Activated T-cell treated with anti-CD3 and anti-CD28 coated beads for 4 hours (primary cell): ENCODE measurements at regions not wholly inside any gene's neighbourhood (a gene's known extent, or its start where the extent isn't known, plus 50 kb on each side); places are given as distances from the start of the nearest gene placed in this dataset.
"Not testable (repeated sequence)": the region's sequence is repeated elsewhere in the genome, so short reads cannot be mapped to it uniquely, and the experiment has no call there.

ENCODE experiments used
- DNase-seq: peaks from one replicate; pipeline ENCODE4 v3.0.0-alpha.2; 2020

DNA sequence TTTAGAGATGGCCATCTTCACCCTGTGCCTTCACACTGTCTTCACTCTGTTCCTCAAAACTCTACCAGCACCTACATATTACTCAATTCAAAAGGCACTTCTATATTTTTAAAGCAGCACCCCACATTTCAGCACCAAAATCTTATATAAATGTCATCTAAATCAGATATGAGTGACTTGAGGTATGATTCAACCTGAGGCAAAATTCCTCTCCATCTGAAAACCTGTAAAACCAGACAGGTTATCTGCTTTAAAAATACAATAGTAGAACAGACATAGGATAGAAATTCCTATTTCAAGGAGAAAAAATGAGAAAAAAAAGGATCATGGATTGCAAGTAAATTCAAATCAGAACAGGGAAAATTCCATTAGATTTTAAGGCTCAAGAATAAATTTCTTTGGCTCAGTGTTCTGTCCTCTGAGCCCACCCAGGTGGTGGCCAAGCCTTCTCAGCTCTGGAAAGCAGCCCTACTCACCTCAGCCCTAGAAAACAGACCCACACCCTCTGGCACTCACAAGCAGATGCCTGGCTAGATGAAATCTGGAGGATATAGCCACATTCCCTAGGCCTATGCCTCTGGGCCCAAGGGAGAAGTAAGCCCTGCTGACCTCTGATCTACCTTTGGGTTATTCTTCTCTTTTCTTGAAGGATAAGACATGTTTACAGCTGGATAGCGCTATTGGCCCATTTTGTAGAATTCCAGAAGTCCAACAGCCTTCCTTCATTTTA lies 211.1 kb upstream of the XIST start:
- DNase-seq: no peak

- DNase-seq: no peak
Observed at GRCh38 chrX:74061879-74062278, 209.4 kb upstream of the XIST start.

- no peak for DNase-seq
Observed at GRCh38 chrX:74049126-74049525, 196.6 kb upstream of the XIST start.

- DNase-seq: not testable (repeated sequence)
Observed at GRCh38 chrX:74034066-74034465, 181.6 kb upstream of the XIST start.

- not testable (repeated sequence) for DNase-seq
Observed at GRCh38 chrX:74031527-74031926, 179.0 kb upstream of the XIST start.

DNA sequence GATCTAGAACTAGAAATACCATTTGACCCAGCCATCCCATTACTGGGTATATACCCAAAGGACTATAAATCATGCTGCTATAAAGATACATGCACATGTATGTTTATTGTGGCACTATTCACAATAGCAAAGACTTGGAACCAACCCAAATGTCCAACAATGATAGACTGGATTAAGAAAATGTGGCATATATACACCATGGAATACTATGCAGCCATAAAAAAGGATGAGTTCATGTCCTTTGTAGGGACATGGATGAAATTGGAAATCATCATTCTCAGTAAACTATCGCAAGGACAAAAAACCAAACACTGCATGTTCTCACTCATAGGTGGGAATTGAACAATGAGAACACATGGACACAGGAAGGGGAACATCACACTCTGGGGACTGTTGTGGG lies 178.3 kb upstream of the XIST start:
- not testable (repeated sequence) for DNase-seq

DNA sequence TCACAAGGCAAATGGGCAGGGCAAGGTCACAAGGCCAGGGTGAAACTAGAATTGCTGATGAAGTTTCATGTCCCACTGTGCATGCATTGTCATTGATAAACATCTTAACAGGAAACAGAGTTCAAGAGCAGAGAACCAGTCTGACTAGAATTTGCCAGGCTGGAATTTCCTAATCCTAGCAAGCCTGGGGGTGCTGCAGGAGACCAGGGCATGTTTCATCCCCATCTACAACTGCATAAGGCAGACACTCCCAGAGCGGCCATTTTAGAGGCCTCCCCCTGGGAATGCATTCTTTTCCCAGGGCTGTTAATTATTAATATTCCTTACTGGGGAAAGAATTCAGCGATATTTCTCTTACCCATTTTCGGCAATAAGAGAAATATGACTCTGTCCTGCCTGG lies 172.6 kb upstream of the XIST start:
- not testable (repeated sequence) for DNase-seq

- no peak for DNase-seq
Observed at GRCh38 chrX:74023203-74023602, 170.7 kb upstream of the XIST start.

GRCh38 chrX:74018253-74018652 lies 165.7 kb upstream of the XIST start:
- DNase-seq: no peak

GRCh38 chrX:74015379-74016019 lies 163.0 kb upstream of the XIST start:
- DNase-seq: peak; percentile 32

- no peak for DNase-seq
Observed at GRCh38 chrX:74009041-74009440, 156.5 kb upstream of the XIST start.

GRCh38 chrX:73992019-73992418 lies 139.5 kb upstream of the XIST start:
- DNase-seq: no peak

DNA sequence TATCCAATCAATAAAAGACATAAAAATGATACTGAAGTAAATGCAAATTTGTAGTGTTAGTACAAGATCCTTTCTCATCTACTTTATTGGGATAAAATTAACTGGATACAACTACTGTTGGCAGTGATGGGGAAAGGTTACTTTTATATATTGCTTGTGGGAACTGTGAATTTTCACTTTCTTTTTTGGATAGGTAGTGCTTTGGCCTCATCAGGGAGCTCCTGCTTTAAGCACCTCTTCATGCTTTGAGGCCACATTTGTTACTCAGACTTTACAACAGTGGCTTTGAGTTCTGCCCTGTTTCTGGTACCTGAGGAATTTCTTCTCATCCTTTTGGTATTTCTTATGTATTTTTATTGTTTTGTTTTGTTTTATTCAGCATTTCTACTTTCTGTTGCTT lies 134.7 kb upstream of the XIST start:
- DNase-seq: no peak

- no peak for DNase-seq
Observed at GRCh38 chrX:73979551-73980131, 127.1 kb upstream of the XIST start.

- DNase-seq: no peak
Observed at GRCh38 chrX:73977542-73978169, 125.1 kb upstream of the XIST start.

- not testable (repeated sequence) for DNase-seq
Observed at GRCh38 chrX:73967461-73967860, 114.9 kb upstream of the XIST start.

GRCh38 chrX:73965833-73966232 lies 113.3 kb upstream of the XIST start:
- DNase-seq: no peak

DNA sequence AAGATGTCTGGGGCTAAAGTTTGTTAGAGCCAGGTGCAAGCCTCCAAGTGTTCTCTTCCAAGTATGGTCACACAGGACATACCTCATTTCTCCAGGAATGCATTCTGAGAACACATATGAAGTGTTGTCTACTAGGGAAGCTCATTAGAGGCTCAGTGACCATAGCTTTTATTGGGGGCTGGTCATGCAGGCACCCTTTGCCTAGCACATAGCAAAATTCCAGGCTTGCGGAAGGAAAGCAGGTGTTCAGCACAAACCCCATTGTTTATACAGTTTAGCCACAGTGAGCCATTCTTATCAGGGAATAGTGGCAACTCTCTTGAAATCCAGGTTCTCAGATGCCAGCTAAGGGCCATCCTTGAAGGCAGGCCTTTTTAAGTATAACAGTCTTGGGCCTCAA lies 112.1 kb upstream of the XIST start:
- no peak for DNase-seq

GRCh38 chrX:73963682-73964081 lies 111.2 kb upstream of the XIST start:
- no peak for DNase-seq

DNA sequence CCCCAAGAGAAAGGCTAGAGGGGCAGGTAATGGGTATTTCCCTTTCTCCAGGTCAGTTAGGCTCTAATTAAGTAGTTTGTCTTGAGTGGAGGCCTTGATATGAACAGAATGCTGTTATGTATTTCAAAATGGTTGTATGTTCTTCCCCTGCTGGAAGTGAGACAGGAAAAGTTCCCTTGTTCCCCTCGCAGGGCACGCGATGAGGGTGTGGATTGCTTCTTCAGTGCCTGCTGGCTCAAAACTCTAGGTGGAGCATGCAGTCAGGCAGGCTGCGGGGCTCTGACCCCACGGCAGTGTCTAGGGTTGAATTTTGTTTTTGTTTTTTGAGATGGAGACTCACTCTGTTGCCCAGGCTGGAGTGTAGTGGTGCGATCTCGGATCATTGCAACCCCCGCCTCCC lies 110.4 kb upstream of the XIST start:
- DNase-seq: no peak

GRCh38 chrX:73961867-73962266 lies 109.4 kb upstream of the XIST start:
- not testable (repeated sequence) for DNase-seq

GRCh38 chrX:73944563-73944908 lies 92.0 kb upstream of the XIST start:
- DNase-seq: no peak

DNA sequence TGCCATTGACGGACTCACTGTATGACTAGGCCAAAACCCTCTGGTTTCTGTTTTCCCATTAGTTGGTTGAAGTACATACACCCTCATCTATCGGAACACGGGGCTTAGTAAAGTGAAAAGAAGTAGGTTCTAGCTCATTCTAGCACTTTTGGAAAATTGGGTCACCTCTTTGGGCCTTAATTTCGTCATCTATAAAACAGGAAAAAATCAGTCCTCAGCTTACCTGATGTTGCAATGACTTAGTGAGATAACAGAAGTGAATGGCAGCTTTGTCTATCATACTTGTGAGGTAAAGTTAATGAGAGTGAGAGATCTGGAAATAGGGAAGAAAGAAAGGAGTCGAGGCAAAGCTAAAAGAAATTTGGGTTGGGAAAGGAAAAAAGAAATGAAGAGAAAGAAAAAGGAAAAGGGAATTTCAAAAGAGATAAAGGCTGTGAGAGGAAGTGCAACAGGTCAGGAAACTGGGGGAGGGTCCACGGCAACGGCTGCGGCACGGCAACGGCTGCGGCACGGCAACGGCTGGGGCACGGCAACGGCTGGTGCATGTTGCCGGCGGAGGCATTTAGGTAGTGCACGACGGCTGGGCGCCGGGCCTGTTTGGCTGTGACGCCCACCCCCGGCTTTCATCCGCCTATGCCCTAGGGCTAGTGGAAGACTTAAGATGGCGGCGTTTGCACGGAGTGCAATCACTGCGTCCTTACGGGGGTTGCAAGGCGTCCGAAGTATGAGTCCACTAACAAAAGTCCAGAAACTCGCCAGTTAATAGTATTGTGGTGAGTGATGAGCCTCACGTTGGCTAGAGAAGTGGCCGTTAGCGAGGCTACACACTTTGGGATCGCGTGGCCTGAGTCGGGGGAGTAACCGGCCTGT lies 91.4 kb upstream of the XIST start:
- peak; percentile 70 for DNase-seq
